MM.1S (cell line): ENCODE measurements at regions not wholly inside any gene's neighbourhood (a gene's known extent, or its start where the extent isn't known, plus 50 kb on each side); places are given as distances from the start of the nearest gene placed in this dataset.

Experiments
- DNase-seq: peaks from one replicate; pipeline ENCODE4 v3.0.0-alpha.2; 2015
- H2AFZ ChIP-seq: fragments of 300-600 bp; sonication (generic); 2 replicates; pipeline ENCODE4 v1.6.0; 2016; ENCODE audit warnings: antibody characterized with exemption, low read length
- H3F3A ChIP-seq: fragments of 300-600 bp; sonication (generic); 2 replicates; pipeline ENCODE4 v1.6.1; 2016; ENCODE audit warnings: mild to moderate bottlenecking, antibody characterized with exemption, low read length, moderate library complexity, mixed read lengths; ENCODE audit not compliant: insufficient read depth
- H3K27ac ChIP-seq: fragments of 300-600 bp; sonication (generic); 2 replicates; pipeline ENCODE4 v1.5.1; 2016; ENCODE audit warnings: mild to moderate bottlenecking, low read length
- H3K27me3 ChIP-seq: fragments of 300-600 bp; sonication (generic); replicated peaks from 2 replicates; pipeline ENCODE4 v1.6.0; 2016; ENCODE audit warnings: low read length; ENCODE audit not compliant: insufficient read depth
- H3K36me3 ChIP-seq: fragments of 300-600 bp; sonication (generic); replicated peaks from 2 replicates; pipeline ENCODE4 v1.6.1; 2016; ENCODE audit warnings: mild to moderate bottlenecking, low read length, mixed read lengths; ENCODE audit not compliant: insufficient read depth
- H3K4me1 ChIP-seq: fragments of 300-600 bp; sonication (generic); 2 replicates; pipeline ENCODE4 v1.6.1; 2016; ENCODE audit warnings: low read length, mixed read lengths
- H3K4me2 ChIP-seq: fragments of 300-600 bp; sonication (generic); 2 replicates; pipeline ENCODE4 v1.6.0; 2016; ENCODE audit warnings: low read depth, low read length
- H3K4me3 ChIP-seq: fragments of 300-600 bp; sonication (generic); 2 replicates; pipeline ENCODE4 v1.5.1; 2016; ENCODE audit warnings: low read length, mixed read lengths
- H3K79me2 ChIP-seq: fragments of 300-600 bp; sonication (generic); 2 replicates; pipeline ENCODE4 v1.6.1; 2016; ENCODE audit warnings: mixed run types, low read length, mixed read lengths
- H3K9ac ChIP-seq: fragments of 300-600 bp; sonication (generic); 2 replicates; pipeline ENCODE4 v1.6.1; 2016; ENCODE audit warnings: low read length, mixed read lengths
- H3K9me2 ChIP-seq: fragments of 300-600 bp; sonication (generic); replicated peaks from 2 replicates; pipeline ENCODE4 v1.6.1; 2016; ENCODE audit warnings: mild to moderate bottlenecking, low read length, mixed read lengths; ENCODE audit not compliant: insufficient read depth
- H3K9me3 ChIP-seq: fragments of 300-600 bp; sonication (generic); replicated peaks from 2 replicates; pipeline ENCODE4 v1.6.1; 2016; ENCODE audit warnings: mild to moderate bottlenecking, low read length, mixed read lengths; ENCODE audit not compliant: insufficient read depth
- H4K20me1 ChIP-seq: fragments of 300-600 bp; sonication (generic); 2 replicates; pipeline ENCODE4 v1.6.1; 2016; ENCODE audit warnings: mild to moderate bottlenecking, low read length, moderate library complexity, mixed read lengths; ENCODE audit not compliant: insufficient read depth
- CTCF ChIP-seq: fragments of 300-600 bp; sonication (generic); IDR thresholded peaks from 2 replicates; pipeline ENCODE4 v1.5.1; 2016; ENCODE audit warnings: antibody characterized with exemption, low read length, mixed read lengths
- EZH2 ChIP-seq: fragments of 300-600 bp; sonication (generic); optimal IDR thresholded peaks from 2 replicates; pipeline ENCODE3; 2017; ENCODE audit warnings: low read depth, mild to moderate bottlenecking, antibody characterized with exemption, low read length, mixed read lengths
- EZH2phosphoT487 ChIP-seq: fragments of 300-600 bp; sonication (generic); IDR thresholded peaks from 2 replicates; pipeline ENCODE4 v1.6.1; 2018; ENCODE audit warnings: antibody characterized with exemption, low read length

- no peak for TF ChIP-seq EZH2
- no peak for TF ChIP-seq CTCF
- TF ChIP-seq EZH2phosphoT487 = no peak
- Histone ChIP-seq H3F3A (no peaks in the 10 kb centered on the region), H3K9me2 (no peaks in the 10 kb centered on the region), H3K9me3 (no peaks in the 10 kb centered on the region), H3K4me1 (no peaks in the 10 kb centered on the region), H2AFZ (no peak overlapping the region), H3K4me3 (no peak overlapping the region), H4K20me1 (no peaks in the 10 kb centered on the region), H3K4me2 (no peak overlapping the region), H3K27me3 (no peaks in the 10 kb centered on the region), H3K27ac (no peak overlapping the region), H3K79me2 (no peaks in the 10 kb centered on the region), H3K36me3 (no peaks in the 10 kb centered on the region), H3K9ac (no peak overlapping the region)
- DNase-seq = no peak
These were observed 249.7 kb upstream of the IGFBP3 start for GRCh38 chr7:46170792-46171191.

DNA sequence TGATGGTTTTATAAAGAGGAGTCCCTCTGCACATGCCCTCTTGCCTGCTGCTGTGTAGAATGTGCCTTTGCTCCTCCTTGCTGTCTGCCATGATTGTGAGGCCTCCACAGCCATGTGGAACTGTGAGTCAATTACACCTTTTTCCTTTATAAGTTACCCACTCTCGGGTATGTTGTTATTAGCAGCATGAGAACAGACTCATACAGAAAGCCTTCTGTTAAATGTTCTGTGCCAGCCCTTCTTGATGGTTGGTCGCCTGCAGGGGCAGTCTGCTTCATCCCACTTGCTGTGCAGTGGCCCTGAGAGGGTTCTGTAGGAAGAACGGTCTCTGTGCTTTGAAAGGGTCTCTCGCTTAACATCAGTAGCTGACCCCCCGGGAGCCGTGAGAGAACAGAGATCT, 248.9 kb upstream of the IGFBP3 start:
- Histone ChIP-seq H3K9ac (no peak overlapping the region), H3K27ac (no peak overlapping the region), H3K4me3 (no peak overlapping the region), H2AFZ (no peak overlapping the region), H3K9me2 (no peaks in the 10 kb centered on the region), H4K20me1 (no peaks in the 10 kb centered on the region), H3K4me2 (no peak overlapping the region), H3F3A (no peaks in the 10 kb centered on the region), H3K36me3 (no peaks in the 10 kb centered on the region), H3K4me1 (no peaks in the 10 kb centered on the region), H3K79me2 (no peaks in the 10 kb centered on the region), H3K9me3 (no peaks in the 10 kb centered on the region), H3K27me3 (no peaks in the 10 kb centered on the region)
- DNase-seq = no peak
- no peak for TF ChIP-seq EZH2phosphoT487
- no peak for TF ChIP-seq CTCF
- no peak for TF ChIP-seq EZH2

GRCh38 chr7:46169384-46169755, 248.3 kb upstream of the IGFBP3 start:
- H4K20me1 ChIP-seq = no peaks in the 10 kb centered on the region
- no peaks in the 10 kb centered on the region for H3K27me3 ChIP-seq
- H3K27ac ChIP-seq = no peak overlapping the region
- no peak overlapping the region for H3K4me2 ChIP-seq
- no peak overlapping the region for H3K9ac ChIP-seq
- H2AFZ ChIP-seq = no peak overlapping the region
- TF ChIP-seq EZH2 = no peak
- TF ChIP-seq CTCF = no peak
- TF ChIP-seq EZH2phosphoT487 = no peak
- no peaks in the 10 kb centered on the region for H3F3A ChIP-seq
- H3K9me3 ChIP-seq = no peaks in the 10 kb centered on the region
- no peak for DNase-seq
- H3K4me1 ChIP-seq = no peaks in the 10 kb centered on the region
- H3K9me2 ChIP-seq = no peaks in the 10 kb centered on the region
- no peaks in the 10 kb centered on the region for H3K36me3 ChIP-seq
- no peaks in the 10 kb centered on the region for H3K79me2 ChIP-seq
- no peak overlapping the region for H3K4me3 ChIP-seq
